ENCODE measurements at regions not wholly inside any gene's neighbourhood (a gene's known extent, or its start where the extent isn't known, plus 50 kb on each side); places are given as distances from the start of the nearest gene placed in this dataset.

DNA sequence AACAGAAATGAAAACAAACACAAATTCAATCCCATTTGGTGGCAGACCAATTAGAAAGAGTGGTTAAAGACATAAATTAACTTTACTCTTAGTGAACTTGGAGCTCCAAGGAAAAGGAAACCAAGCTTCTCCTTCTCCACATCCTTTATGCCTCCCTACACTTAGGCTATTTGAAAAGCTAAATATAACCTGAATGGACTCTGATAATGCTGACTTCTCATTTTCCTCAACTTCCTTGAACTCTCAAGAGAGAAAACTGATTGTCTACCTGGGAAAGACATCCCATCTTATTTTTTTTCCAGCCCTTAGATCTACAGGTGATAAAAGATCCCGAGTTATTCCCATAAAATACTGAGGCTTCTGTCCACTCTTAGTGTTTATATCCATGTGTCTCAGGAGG lies 178.4 kb upstream of the SPAG17 start:
- no peak overlapping the region for H3K4me3 ChIP-seq (ENCODE audit: low read depth, low read length)
- DNase-seq (ENCODE audit: low read depth), result no peak
- TF ChIP-seq, protein P1, sequence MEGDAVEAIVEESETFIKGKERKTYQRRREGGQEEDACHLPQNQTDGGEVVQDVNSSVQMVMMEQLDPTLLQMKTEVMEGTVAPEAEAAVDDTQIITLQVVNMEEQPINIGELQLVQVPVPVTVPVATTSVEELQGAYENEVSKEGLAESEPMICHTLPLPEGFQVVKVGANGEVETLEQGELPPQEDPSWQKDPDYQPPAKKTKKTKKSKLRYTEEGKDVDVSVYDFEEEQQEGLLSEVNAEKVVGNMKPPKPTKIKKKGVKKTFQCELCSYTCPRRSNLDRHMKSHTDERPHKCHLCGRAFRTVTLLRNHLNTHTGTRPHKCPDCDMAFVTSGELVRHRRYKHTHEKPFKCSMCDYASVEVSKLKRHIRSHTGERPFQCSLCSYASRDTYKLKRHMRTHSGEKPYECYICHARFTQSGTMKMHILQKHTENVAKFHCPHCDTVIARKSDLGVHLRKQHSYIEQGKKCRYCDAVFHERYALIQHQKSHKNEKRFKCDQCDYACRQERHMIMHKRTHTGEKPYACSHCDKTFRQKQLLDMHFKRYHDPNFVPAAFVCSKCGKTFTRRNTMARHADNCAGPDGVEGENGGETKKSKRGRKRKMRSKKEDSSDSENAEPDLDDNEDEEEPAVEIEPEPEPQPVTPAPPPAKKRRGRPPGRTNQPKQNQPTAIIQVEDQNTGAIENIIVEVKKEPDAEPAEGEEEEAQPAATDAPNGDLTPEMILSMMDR (IDR thresholded peaks at IDR 0.05; ENCODE audit: insufficient read depth, low read depth, low read length), result no peak

DNA sequence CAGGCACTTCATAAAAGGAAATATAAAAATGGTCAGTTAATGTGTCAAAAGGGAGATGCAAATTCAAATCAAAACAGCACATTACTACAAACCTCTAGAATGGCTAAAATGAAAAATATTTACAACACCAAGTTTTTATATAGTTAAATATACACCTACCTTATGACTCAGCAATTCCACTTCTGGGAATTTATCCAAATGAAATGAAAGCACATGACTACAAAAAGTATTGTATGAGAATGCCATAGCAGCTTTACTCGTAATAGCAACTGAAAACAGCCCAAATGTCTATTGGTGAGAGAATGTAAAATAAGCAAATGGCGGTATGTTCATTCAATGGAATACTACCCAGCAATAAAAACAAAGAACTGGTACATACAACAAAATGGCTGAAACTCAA lies 175.8 kb upstream of the SPAG17 start:
- TF ChIP-seq, protein P1 (IDR thresholded peaks at IDR 0.05; ENCODE audit: insufficient read depth, low read depth, low read length), result no peak
- DNase-seq (ENCODE audit: low read depth), result no peak

DNA sequence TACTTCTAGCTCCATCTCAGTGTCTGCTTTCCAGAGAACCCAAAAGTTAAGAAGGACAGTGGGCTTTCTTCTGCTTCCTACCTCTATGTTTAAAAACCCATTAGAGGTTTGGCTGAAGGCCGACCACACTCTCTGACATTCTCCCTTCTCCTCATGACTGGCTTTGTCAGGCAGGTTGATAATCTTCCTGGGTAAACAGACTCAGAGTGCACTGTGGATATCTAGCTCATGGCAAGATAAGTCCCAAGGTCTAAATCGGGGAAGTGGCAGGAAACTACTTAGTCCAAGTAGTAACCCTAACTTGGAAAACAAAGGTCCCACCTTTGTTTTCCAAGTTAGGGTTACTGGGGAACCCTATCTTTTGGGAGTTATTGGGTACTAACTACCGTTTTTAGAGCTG lies 161.9 kb upstream of the SPAG17 start:
- no peak for DNase-seq (ENCODE audit: low read depth)
- no peak overlapping the region for H3K4me3 ChIP-seq (ENCODE audit: low read depth, low read length)
- TF ChIP-seq, protein P1 (IDR thresholded peaks at IDR 0.05; ENCODE audit: insufficient read depth, low read depth, low read length), result no peak

More for the DNA sequence above, 175.8 kb upstream of the SPAG17 start:
- H3K4me3 ChIP-seq (ENCODE audit: low read depth, low read length), result no peak overlapping the region

DNA sequence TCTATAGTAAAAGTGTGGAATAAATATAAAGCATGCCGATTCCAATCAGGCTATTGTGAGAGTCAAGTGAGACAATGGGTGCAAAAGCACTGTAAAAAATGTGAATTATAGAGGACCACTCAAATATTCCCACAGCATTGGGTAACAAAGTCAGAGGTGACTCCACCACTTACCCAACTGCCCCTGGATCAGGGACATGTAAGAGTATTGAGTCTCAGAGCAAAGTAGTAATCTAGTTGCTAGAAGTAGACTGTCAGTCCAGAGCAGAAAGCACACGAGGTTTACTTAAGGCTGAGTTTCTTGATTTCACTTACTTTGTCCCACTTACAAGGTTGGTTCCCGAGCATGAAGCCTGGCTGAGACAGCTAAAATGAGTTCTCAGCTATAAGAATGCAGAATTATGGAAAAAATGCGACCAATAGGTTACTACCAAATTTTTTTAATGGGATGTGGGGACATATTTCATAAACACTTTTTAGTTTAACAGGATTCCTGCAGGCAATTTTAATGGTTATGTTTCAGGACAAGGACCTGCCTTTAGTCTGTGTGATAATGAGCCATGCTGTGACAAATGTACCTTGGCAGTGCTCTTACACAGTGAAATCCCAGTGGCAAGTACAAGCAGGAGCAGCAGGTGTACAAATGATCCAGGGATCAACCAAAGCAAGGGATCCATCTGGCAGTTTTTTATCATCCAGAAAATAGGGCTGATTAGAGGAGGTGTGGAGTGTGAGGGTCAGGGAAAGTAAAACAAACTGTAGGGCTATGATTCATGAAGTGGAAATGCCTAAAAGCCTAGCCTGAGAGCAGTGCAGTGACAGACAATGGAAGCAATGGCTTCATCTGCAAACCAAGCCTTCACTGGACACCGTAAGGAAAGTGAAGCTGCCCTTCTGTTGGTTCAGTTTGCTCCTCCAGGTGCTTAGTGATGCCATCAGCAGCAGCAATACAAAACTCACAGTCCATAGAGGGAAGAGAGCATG lies 156.2 kb upstream of the SPAG17 start:
- TF ChIP-seq, protein P1 (IDR thresholded peaks at IDR 0.05; ENCODE audit: insufficient read depth, low read depth, low read length), result no peak
- H3K4me3 ChIP-seq (ENCODE audit: low read depth, low read length), result no peak overlapping the region
- no peak for DNase-seq (ENCODE audit: low read depth)

DNA sequence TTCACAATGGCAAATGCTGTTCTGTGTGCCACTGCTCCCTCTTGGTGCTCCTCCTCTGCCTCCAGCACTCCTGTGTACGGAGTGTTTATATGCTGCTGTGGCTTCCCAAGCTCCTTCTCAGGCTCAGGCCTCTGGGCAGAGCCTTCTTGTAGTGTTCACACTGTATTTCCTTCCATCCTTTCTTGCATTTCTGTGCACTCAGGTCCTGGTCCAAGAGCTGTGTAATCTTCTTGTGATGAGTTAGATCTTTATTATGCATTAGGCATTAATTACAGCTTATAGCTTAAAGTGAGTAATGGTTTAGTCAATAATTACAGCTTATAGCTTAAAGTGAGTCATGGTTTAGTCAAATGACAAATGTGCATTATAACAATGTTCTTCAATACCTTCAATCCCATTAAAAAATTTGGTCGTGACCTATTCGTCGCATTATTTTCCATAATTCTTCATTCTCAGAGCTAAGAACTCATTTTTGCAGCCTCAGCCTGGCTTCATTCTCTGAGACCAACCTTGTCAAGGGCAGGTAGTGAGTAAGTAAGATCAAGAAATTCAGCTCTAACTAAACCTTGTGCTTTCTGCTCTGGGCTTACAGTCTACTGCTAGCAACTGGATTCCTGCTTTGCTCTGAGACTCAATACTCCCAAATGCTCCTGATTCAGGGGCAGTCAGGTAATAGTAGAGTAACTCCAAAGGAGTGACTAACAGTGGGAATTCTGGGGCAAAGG lies 154.5 kb upstream of the SPAG17 start:
- no peak overlapping the region for H3K4me3 ChIP-seq (ENCODE audit: low read depth, low read length)
- no peak for DNase-seq (ENCODE audit: low read depth)
- TF ChIP-seq, protein P1 (IDR thresholded peaks at IDR 0.05; ENCODE audit: insufficient read depth, low read depth, low read length), result no peak

DNA sequence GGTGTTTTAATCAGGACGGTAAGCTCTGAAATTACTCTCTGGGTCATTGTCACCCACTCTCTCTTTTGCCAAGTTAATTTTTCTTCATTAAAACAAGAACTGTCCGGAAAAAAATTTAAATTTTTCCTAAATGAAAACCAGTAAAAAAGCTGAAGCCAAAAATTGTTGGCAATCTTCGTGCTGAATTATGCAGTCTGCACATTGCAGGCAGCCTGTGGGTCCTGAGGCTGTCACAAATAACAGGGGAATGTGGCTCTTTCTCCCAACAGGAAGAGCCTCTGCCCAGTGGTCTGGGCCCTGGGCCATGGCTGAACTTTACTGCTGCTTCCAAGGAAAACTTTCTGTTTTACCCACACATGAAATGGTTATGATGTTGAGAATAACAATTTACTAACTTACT lies 153.9 kb upstream of the SPAG17 start:
- no peak for DNase-seq (ENCODE audit: low read depth)
- TF ChIP-seq, protein P1 (IDR thresholded peaks at IDR 0.05; ENCODE audit: insufficient read depth, low read depth, low read length), result no peak
- no peak overlapping the region for H3K4me3 ChIP-seq (ENCODE audit: low read depth, low read length)

All from fibroblast of villous mesenchyme (primary cell).